KMS-11 (cell line): ENCODE measurements at regions not wholly inside any gene's neighbourhood (a gene's known extent, or its start where the extent isn't known, plus 50 kb on each side); places are given as distances from the start of the nearest gene placed in this dataset.
A peak's percentile ranks its signal among the peaks of the same experiment; 100 is the strongest.

ENCODE experiments used
- H2AFZ ChIP-seq: fragments of 200-600 bp; sonication (generic); 2 replicates; pipeline ENCODE4 v1.6.1; 2016; ENCODE audit warnings: antibody characterized with exemption, mixed run types, low read depth
- H3K27ac ChIP-seq: fragments of 200-600 bp; sonication (generic); 2 replicates; pipeline ENCODE4 v1.6.1; 2016; ENCODE audit warnings: mild to moderate bottlenecking, mixed run types
- H3K27me3 ChIP-seq: fragments of 200-600 bp; sonication (generic); 2 replicates; pipeline ENCODE4 v1.6.1; 2017; ENCODE audit warnings: mild to moderate bottlenecking, low read depth, mixed run types, moderate library complexity; ENCODE audit not compliant: insufficient read depth
- H3K36me3 ChIP-seq: fragments of 200-600 bp; sonication (generic); 2 replicates; pipeline ENCODE4 v1.6.1; 2017; ENCODE audit warnings: mild to moderate bottlenecking, mixed run types; ENCODE audit not compliant: insufficient read depth
- H3K4me1 ChIP-seq: fragments of 200-600 bp; sonication (generic); 2 replicates; pipeline ENCODE4 v1.6.1; 2016; ENCODE audit warnings: mild to moderate bottlenecking, low read depth, mixed run types; ENCODE audit not compliant: poor library complexity, severe bottlenecking
- H3K4me2 ChIP-seq: fragments of 200-600 bp; sonication (generic); 2 replicates; pipeline ENCODE4 v1.7.0; 2016; ENCODE audit warnings: mild to moderate bottlenecking, mixed run types
- H3K4me3 ChIP-seq: fragments of 200-600 bp; sonication (generic); IDR thresholded peaks from 2 replicates; pipeline ENCODE4 v1.6.1; 2017; ENCODE audit warnings: low read depth, low read length, mixed read lengths; ENCODE audit not compliant: insufficient read depth
- H3K79me2 ChIP-seq: fragments of 200-600 bp; sonication (generic); 2 replicates; pipeline ENCODE4 v1.6.1; 2016; ENCODE audit warnings: low read depth, mixed run types; ENCODE audit not compliant: insufficient read depth
- H3K9ac ChIP-seq: fragments of 200-600 bp; sonication (generic); 2 replicates; pipeline ENCODE4 v1.6.1; 2016; ENCODE audit warnings: mild to moderate bottlenecking, mixed run types
- H4K20me1 ChIP-seq: fragments of 200-600 bp; sonication (generic); 2 replicates; pipeline ENCODE4 v1.6.1; 2016; ENCODE audit warnings: mild to moderate bottlenecking, mixed run types; ENCODE audit not compliant: insufficient read depth
- CTCF ChIP-seq: fragments of 200-600 bp; sonication (generic); conservative IDR thresholded peaks from 2 replicates; pipeline ENCODE4 v1.6.1; 2017; ENCODE audit warnings: low read depth, mild to moderate bottlenecking, antibody characterized with exemption, low read length, moderate library complexity, mixed read lengths

GRCh38 chr7:109246330-109247077, 676.8 kb downstream of the DNAJB9 start:
- Histone ChIP-seq H3K27me3 (no peaks in the 10 kb centered on the region), H3K79me2 (no peaks in the 10 kb centered on the region), H3K4me2 (no peak overlapping the region), H2AFZ (no peak overlapping the region), H3K4me3 (no peak overlapping the region), H3K27ac (no peak overlapping the region), H3K9ac (no peak overlapping the region), H3K4me1 (no peaks in the 10 kb centered on the region), H3K36me3 (no peaks in the 10 kb centered on the region), H4K20me1 (no peaks in the 10 kb centered on the region)
- no peak for TF ChIP-seq CTCF

- no peak overlapping the region; the same call in 1 of the 2 replicates for H3K4me2 ChIP-seq
- H3K79me2 ChIP-seq, result no peaks in the 10 kb centered on the region
- no peaks in the 10 kb centered on the region for H3K27me3 ChIP-seq
- H2AFZ ChIP-seq, result no peak overlapping the region
- TF ChIP-seq CTCF, result no peak
- no peaks in the 10 kb centered on the region for H4K20me1 ChIP-seq
- H3K4me3 ChIP-seq, result no peak overlapping the region
- no peak overlapping the region for H3K9ac ChIP-seq
- H3K36me3 ChIP-seq, result no peaks in the 10 kb centered on the region
- H3K4me1 ChIP-seq, result peaks cover 25% of the 10 kb centered on the region
- no peak overlapping the region for H3K27ac ChIP-seq
These were observed 687.3 kb downstream of the DNAJB9 start for GRCh38 chr7:109256762-109257560.

GRCh38 chr7:109259151-109259550, 689.5 kb downstream of the DNAJB9 start:
- H3K27ac ChIP-seq, result peak overlapping the region; percentile 3; the same call in 1 of the 2 replicates
- no peak overlapping the region for H3K9ac ChIP-seq
- H4K20me1 ChIP-seq, result no peaks in the 10 kb centered on the region
- TF ChIP-seq CTCF, result no peak
- peak overlapping the region; percentile 40 for H3K4me2 ChIP-seq
- H3K79me2 ChIP-seq, result no peaks in the 10 kb centered on the region
- H3K4me1 ChIP-seq, result peaks cover 25% of the 10 kb centered on the region
- no peaks in the 10 kb centered on the region for H3K27me3 ChIP-seq
- no peak overlapping the region for H3K4me3 ChIP-seq
- peak overlapping the region; percentile 16 for H2AFZ ChIP-seq
- no peaks in the 10 kb centered on the region for H3K36me3 ChIP-seq

DNA sequence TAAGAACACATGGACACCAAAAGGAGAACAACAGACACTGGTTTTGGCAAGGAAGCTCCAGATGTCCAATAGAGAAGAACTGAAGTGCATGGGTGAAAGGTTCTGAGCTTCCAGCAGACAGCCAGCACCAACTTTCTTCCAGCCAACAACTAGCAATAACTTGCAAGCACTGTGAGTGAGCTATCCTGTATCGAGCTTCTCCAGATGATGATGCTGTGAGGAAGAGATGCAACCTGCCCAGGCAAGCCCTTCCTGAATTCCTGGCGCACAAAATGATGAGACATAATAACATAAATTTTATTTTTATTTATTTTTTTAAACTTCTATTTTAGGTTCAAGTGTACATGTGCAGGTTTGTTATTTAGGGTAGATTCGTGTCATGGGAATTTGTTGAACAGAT, 692.1 kb downstream of the DNAJB9 start:
- no peaks in the 10 kb centered on the region for H3K36me3 ChIP-seq
- H3K27ac ChIP-seq, result no peak overlapping the region
- TF ChIP-seq CTCF, result no peak
- H3K4me3 ChIP-seq, result no peak overlapping the region
- no peak overlapping the region for H3K4me2 ChIP-seq
- no peaks in the 10 kb centered on the region for H4K20me1 ChIP-seq
- H3K27me3 ChIP-seq, result no peaks in the 10 kb centered on the region
- H3K9ac ChIP-seq, result no peak overlapping the region
- no peaks in the 10 kb centered on the region for H3K79me2 ChIP-seq
- H3K4me1 ChIP-seq, result peaks cover 21% of the 10 kb centered on the region
- H2AFZ ChIP-seq, result no peak overlapping the region
